ENCODE measurements at regions not wholly inside any gene's neighbourhood (a gene's known extent, or its start where the extent isn't known, plus 50 kb on each side); places are given as distances from the start of the nearest gene placed in this dataset.

GRCh38 chr2:228614741-228615140, 433.3 kb upstream of the SPHKAP start:
- no peak overlapping the region for H3K4me3 ChIP-seq (ENCODE audit: low read depth, low read length, poor library complexity, severe bottlenecking)
- no peak overlapping the region for H3K4me2 ChIP-seq (ENCODE audit: low read length)
- no peaks in the 10 kb centered on the region for H3K9me2 ChIP-seq (ENCODE audit: low read depth, low read length)

GRCh38 chr2:228613133-228613850, 431.8 kb upstream of the SPHKAP start:
- H3K9me2 ChIP-seq (ENCODE audit: low read depth, low read length) = no peaks in the 10 kb centered on the region
- no peak overlapping the region for H3K4me2 ChIP-seq (ENCODE audit: low read length)
- H3K4me3 ChIP-seq (ENCODE audit: low read depth, low read length, poor library complexity, severe bottlenecking) = no peak overlapping the region
- H3K36me3 ChIP-seq (ENCODE audit: insufficient read depth, low read length) = no peaks in the 10 kb centered on the region
- H3F3A ChIP-seq (ENCODE audit: insufficient read depth, low read length) = no peaks in the 10 kb centered on the region
- no peaks in the 10 kb centered on the region for H3K79me2 ChIP-seq (ENCODE audit: insufficient read depth, low read length)
- H3K27ac ChIP-seq (ENCODE audit: low read depth, low read length, poor library complexity, severe bottlenecking) = no peak overlapping the region
- no peaks in the 10 kb centered on the region for H4K20me1 ChIP-seq (ENCODE audit: insufficient read depth, low read length)
- H3K27me3 ChIP-seq (ENCODE audit: insufficient read depth, low read length) = no peaks in the 10 kb centered on the region
- H3K4me1 ChIP-seq (ENCODE audit: insufficient read depth, low read length, severe bottlenecking) = no peaks in the 10 kb centered on the region
- H3K9me3 ChIP-seq (ENCODE audit: low read length) = no peaks in the 10 kb centered on the region
- H2AFZ ChIP-seq (ENCODE audit: low read length) = no peak overlapping the region
- H3K9ac ChIP-seq (ENCODE audit: low read length) = no peak overlapping the region
- TF ChIP-seq CTCF (IDR thresholded peaks at IDR 0.05; ENCODE audit: low read length) = no peak
- no peak for TF ChIP-seq EZH2 (IDR thresholded peaks at IDR 0.05; ENCODE audit: borderline replicate concordance, low read length)

More at GRCh38 chr2:228614741-228615140, 433.3 kb upstream of the SPHKAP start:
- Histone ChIP-seq H3K4me1 (ENCODE audit: insufficient read depth, low read length, severe bottlenecking) (no peaks in the 10 kb centered on the region), H3F3A (ENCODE audit: insufficient read depth, low read length) (no peaks in the 10 kb centered on the region), H3K9me3 (ENCODE audit: low read length) (no peaks in the 10 kb centered on the region), H2AFZ (ENCODE audit: low read length) (no peak overlapping the region), H3K79me2 (ENCODE audit: insufficient read depth, low read length) (no peaks in the 10 kb centered on the region), H3K9ac (ENCODE audit: low read length) (no peak overlapping the region), H4K20me1 (ENCODE audit: insufficient read depth, low read length) (no peaks in the 10 kb centered on the region), H3K36me3 (ENCODE audit: insufficient read depth, low read length) (no peaks in the 10 kb centered on the region), H3K27me3 (ENCODE audit: insufficient read depth, low read length) (no peaks in the 10 kb centered on the region), H3K27ac (ENCODE audit: low read depth, low read length, poor library complexity, severe bottlenecking) (no peak overlapping the region)
- TF ChIP-seq CTCF (IDR thresholded peaks at IDR 0.05; ENCODE audit: low read length) (no peak), EZH2 (IDR thresholded peaks at IDR 0.05; ENCODE audit: borderline replicate concordance, low read length) (no peak)

GRCh38 chr2:228611171-228611570, 429.7 kb upstream of the SPHKAP start:
- H3K9ac ChIP-seq (ENCODE audit: low read length) = no peak overlapping the region
- no peak for TF ChIP-seq CTCF (IDR thresholded peaks at IDR 0.05; ENCODE audit: low read length)
- TF ChIP-seq EZH2 (IDR thresholded peaks at IDR 0.05; ENCODE audit: borderline replicate concordance, low read length) = no peak

More at GRCh38 chr2:228611171-228611570, 429.7 kb upstream of the SPHKAP start:
- no peak overlapping the region for H3K4me2 ChIP-seq (ENCODE audit: low read length)
- no peak overlapping the region for H2AFZ ChIP-seq (ENCODE audit: low read length)
- no peaks in the 10 kb centered on the region for H3F3A ChIP-seq (ENCODE audit: insufficient read depth, low read length)
- no peak overlapping the region for H3K4me3 ChIP-seq (ENCODE audit: low read depth, low read length, poor library complexity, severe bottlenecking)
- no peaks in the 10 kb centered on the region for H4K20me1 ChIP-seq (ENCODE audit: insufficient read depth, low read length)
- no peaks in the 10 kb centered on the region for H3K9me3 ChIP-seq (ENCODE audit: low read length)
- no peaks in the 10 kb centered on the region for H3K9me2 ChIP-seq (ENCODE audit: low read depth, low read length)
- no peaks in the 10 kb centered on the region for H3K36me3 ChIP-seq (ENCODE audit: insufficient read depth, low read length)
- H3K79me2 ChIP-seq (ENCODE audit: insufficient read depth, low read length) = no peaks in the 10 kb centered on the region
- no peak overlapping the region for H3K27ac ChIP-seq (ENCODE audit: low read depth, low read length, poor library complexity, severe bottlenecking)
- H3K27me3 ChIP-seq (ENCODE audit: insufficient read depth, low read length) = no peaks in the 10 kb centered on the region
- no peaks in the 10 kb centered on the region for H3K4me1 ChIP-seq (ENCODE audit: insufficient read depth, low read length, severe bottlenecking)
